Neural cell (in vitro differentiated cells): ENCODE measurements at regions not wholly inside any gene's neighbourhood (a gene's known extent, or its start where the extent isn't known, plus 50 kb on each side); places are given as distances from the start of the nearest gene placed in this dataset.

Experiments used
- CTCF ChIP-seq: fragments of 450-650 bp; IDR thresholded peaks from 2 replicates; pipeline ENCODE4 v1.5.1; 2014; ENCODE audit warnings: antibody characterized with exemption, mild to moderate bottlenecking, moderate library complexity; ENCODE audit not compliant: poor library complexity, severe bottlenecking
- EP300 ChIP-seq: fragments of 450-650 bp; conservative IDR thresholded peaks from 2 replicates; pipeline ENCODE4 v1.6.1; 2014; ENCODE audit warnings: antibody characterized with exemption, mild to moderate bottlenecking, moderate library complexity; ENCODE audit not compliant: poor library complexity, severe bottlenecking
- EZH2 ChIP-seq: fragments of 200-600, 300-800 bp; shearing (Covaris generic), sonication (generic); IDR thresholded peaks from 2 replicates; pipeline ENCODE4 v1.6.1; 2014; ENCODE audit warnings: antibody characterized with exemption, low read length, borderline replicate concordance, mild to moderate bottlenecking; ENCODE audit not compliant: insufficient read depth, poor library complexity, severe bottlenecking
- POLR2AphosphoS5 ChIP-seq: IDR thresholded peaks from 2 replicates; pipeline ENCODE4 v1.6.1; 2012
- TAF1 ChIP-seq: IDR thresholded peaks from 2 replicates; pipeline ENCODE4 v1.6.1; 2012; ENCODE audit warnings: low read depth

- TF ChIP-seq CTCF (no peak), TAF1 (no peak), EZH2 (no peak), POLR2AphosphoS5 (no peak), EP300 (no peak)
These were observed 135.0 kb upstream of the LRIG3 start for GRCh38 chr12:59055204-59055860.
